ENCODE measurements at regions not wholly inside any gene's neighbourhood (a gene's known extent, or its start where the extent isn't known, plus 50 kb on each side); places are given as distances from the start of the nearest gene placed in this dataset.

- no peaks in the 10 kb centered on the region for H3K27me3 ChIP-seq (ENCODE audit: low read depth, low read length)
- H3K4me1 ChIP-seq (ENCODE audit: low read length) = no peaks in the 10 kb centered on the region
- H3K9me3 ChIP-seq (ENCODE audit: insufficient read depth, low read length) = no peaks in the 10 kb centered on the region
- no peak overlapping the region for H3K4me3 ChIP-seq (ENCODE audit: low read length)
- H3K9ac ChIP-seq (ENCODE audit: low read length) = no peak overlapping the region
- TF ChIP-seq CTCF (IDR thresholded peaks at IDR 0.05; ENCODE audit: low read depth, low read length) (no peak), EZH2phosphoT487 (IDR thresholded peaks at IDR 0.05; ENCODE audit: low read depth) (no peak)
- H3K79me2 ChIP-seq (ENCODE audit: low read length) = no peaks in the 10 kb centered on the region
- H4K20me1 ChIP-seq (ENCODE audit: insufficient read depth, low read length) = no peaks in the 10 kb centered on the region
- H2AFZ ChIP-seq (ENCODE audit: low read depth, low read length) = no peak overlapping the region
- H3K36me3 ChIP-seq (replicated peaks; ENCODE audit: low read depth, low read length) = no peaks in the 10 kb centered on the region
- H3K4me2 ChIP-seq (ENCODE audit: low read length) = no peak overlapping the region
- no peak overlapping the region for H3K27ac ChIP-seq (ENCODE audit: low read length)
These were observed 217.0 kb downstream of the GAS1 start for GRCh38 chr9:86730163-86730928.

GRCh38 chr9:86724529-86724928 lies 222.8 kb downstream of the GAS1 start:
- Histone ChIP-seq H3K4me3 (ENCODE audit: low read length) (no peak overlapping the region), H3K9me3 (ENCODE audit: insufficient read depth, low read length) (no peaks in the 10 kb centered on the region), H3K4me2 (ENCODE audit: low read length) (no peak overlapping the region), H3K9ac (ENCODE audit: low read length) (no peak overlapping the region), H2AFZ (ENCODE audit: low read depth, low read length) (no peak overlapping the region), H3K27me3 (ENCODE audit: low read depth, low read length) (no peaks in the 10 kb centered on the region), H3K27ac (ENCODE audit: low read length) (no peak overlapping the region), H3K36me3 (replicated peaks; ENCODE audit: low read depth, low read length) (no peaks in the 10 kb centered on the region), H3K4me1 (ENCODE audit: low read length) (no peaks in the 10 kb centered on the region), H3K79me2 (ENCODE audit: low read length) (no peaks in the 10 kb centered on the region), H4K20me1 (ENCODE audit: insufficient read depth, low read length) (no peaks in the 10 kb centered on the region)
- TF ChIP-seq EZH2phosphoT487 (IDR thresholded peaks at IDR 0.05; ENCODE audit: low read depth) (no peak), CTCF (IDR thresholded peaks at IDR 0.05; ENCODE audit: low read depth, low read length) (no peak)

GRCh38 chr9:86723346-86723745 lies 224.0 kb downstream of the GAS1 start:
- Histone ChIP-seq H3K36me3 (replicated peaks; ENCODE audit: low read depth, low read length) (no peaks in the 10 kb centered on the region), H3K27me3 (ENCODE audit: low read depth, low read length) (no peaks in the 10 kb centered on the region), H3K4me1 (ENCODE audit: low read length) (no peaks in the 10 kb centered on the region), H3K79me2 (ENCODE audit: low read length) (no peaks in the 10 kb centered on the region), H3K9me3 (ENCODE audit: insufficient read depth, low read length) (no peaks in the 10 kb centered on the region), H3K9ac (ENCODE audit: low read length) (no peak overlapping the region), H3K4me3 (ENCODE audit: low read length) (no peak overlapping the region), H3K27ac (ENCODE audit: low read length) (no peak overlapping the region), H3K4me2 (ENCODE audit: low read length) (no peak overlapping the region), H4K20me1 (ENCODE audit: insufficient read depth, low read length) (no peaks in the 10 kb centered on the region), H2AFZ (ENCODE audit: low read depth, low read length) (no peak overlapping the region)
- TF ChIP-seq CTCF (IDR thresholded peaks at IDR 0.05; ENCODE audit: low read depth, low read length) = no peak

GRCh38 chr9:86722706-86723075 lies 224.6 kb downstream of the GAS1 start:
- Histone ChIP-seq H3K9ac (ENCODE audit: low read length) (no peak overlapping the region), H3K4me2 (ENCODE audit: low read length) (no peak overlapping the region), H2AFZ (ENCODE audit: low read depth, low read length) (no peak overlapping the region), H3K4me3 (ENCODE audit: low read length) (no peak overlapping the region), H4K20me1 (ENCODE audit: insufficient read depth, low read length) (no peaks in the 10 kb centered on the region), H3K79me2 (ENCODE audit: low read length) (no peaks in the 10 kb centered on the region), H3K27ac (ENCODE audit: low read length) (no peak overlapping the region), H3K9me3 (ENCODE audit: insufficient read depth, low read length) (no peaks in the 10 kb centered on the region), H3K4me1 (ENCODE audit: low read length) (no peaks in the 10 kb centered on the region), H3K27me3 (ENCODE audit: low read depth, low read length) (no peaks in the 10 kb centered on the region), H3K36me3 (replicated peaks; ENCODE audit: low read depth, low read length) (no peaks in the 10 kb centered on the region)
- TF ChIP-seq CTCF (IDR thresholded peaks at IDR 0.05; ENCODE audit: low read depth, low read length) (no peak), EZH2phosphoT487 (IDR thresholded peaks at IDR 0.05; ENCODE audit: low read depth) (no peak)
